Activated CD4-positive, alpha-beta T cell treated with anti-CD3 and anti-CD28 coated beads for 4 hours (primary cell): ENCODE measurements at regions not wholly inside any gene's neighbourhood (a gene's known extent, or its start where the extent isn't known, plus 50 kb on each side); places are given as distances from the start of the nearest gene placed in this dataset.

Experiments
- DNase-seq, 2 donors: peaks; one replicate each; pipeline ENCODE4 v3.0.0-alpha.2; 2020

- DNase-seq = no peak
Observed at GRCh38 chr9:106339882-106340281, 523.1 kb upstream of the ZNF462 start.

- no peak for DNase-seq
Observed at GRCh38 chr9:106350777-106351176, 512.2 kb upstream of the ZNF462 start.

- DNase-seq = no peak
Observed at GRCh38 chr9:106356924-106357323, 506.0 kb upstream of the ZNF462 start.

- no peak for DNase-seq
Observed at GRCh38 chr9:106358331-106358730, 504.6 kb upstream of the ZNF462 start.

GRCh38 chr9:106376689-106377088 is 486.3 kb upstream of the ZNF462 start:
- DNase-seq = no peak

- DNase-seq = no peak
Observed at GRCh38 chr9:106383072-106383471, 479.9 kb upstream of the ZNF462 start.

GRCh38 chr9:106387965-106388364 is 475.0 kb upstream of the ZNF462 start:
- no peak for DNase-seq

GRCh38 chr9:106393226-106393625 is 469.7 kb upstream of the ZNF462 start:
- no peak for DNase-seq

GRCh38 chr9:106400170-106400569 is 462.8 kb upstream of the ZNF462 start:
- no peak for DNase-seq

- DNase-seq = no peak
Observed at GRCh38 chr9:106400950-106401349, 462.0 kb upstream of the ZNF462 start.

- no peak for DNase-seq
Observed at GRCh38 chr9:106403081-106403480, 459.9 kb upstream of the ZNF462 start.

- DNase-seq = no peak
Observed at GRCh38 chr9:106404137-106404536, 458.8 kb upstream of the ZNF462 start.

GRCh38 chr9:106405871-106406435 is 457.0 kb upstream of the ZNF462 start:
- DNase-seq = no peak

- DNase-seq = no peak
Observed at GRCh38 chr9:106414042-106414441, 448.9 kb upstream of the ZNF462 start.

- no peak for DNase-seq
Observed at GRCh38 chr9:106417685-106418084, 445.3 kb upstream of the ZNF462 start.

- DNase-seq = no peak
Observed at GRCh38 chr9:106419829-106420228, 443.1 kb upstream of the ZNF462 start.

GRCh38 chr9:106420511-106420944 is 442.4 kb upstream of the ZNF462 start:
- DNase-seq = no peak

GRCh38 chr9:106421772-106422171 is 441.2 kb upstream of the ZNF462 start:
- DNase-seq = no peak

- DNase-seq = no peak
Observed at GRCh38 chr9:106423575-106423974, 439.4 kb upstream of the ZNF462 start.

- DNase-seq = no peak
Observed at GRCh38 chr9:106432631-106433030, 430.3 kb upstream of the ZNF462 start.

GRCh38 chr9:106438928-106439327 is 424.0 kb upstream of the ZNF462 start:
- no peak for DNase-seq

- DNase-seq = no peak
Observed at GRCh38 chr9:106441283-106441682, 421.7 kb upstream of the ZNF462 start.

- DNase-seq = no peak
Observed at GRCh38 chr9:106443520-106443919, 419.4 kb upstream of the ZNF462 start.

GRCh38 chr9:106445107-106445506 is 417.9 kb upstream of the ZNF462 start:
- DNase-seq = no peak

GRCh38 chr9:106449336-106449927 is 413.5 kb upstream of the ZNF462 start:
- no peak for DNase-seq
